ENCODE measurements at regions not wholly inside any gene's neighbourhood (a gene's known extent, or its start where the extent isn't known, plus 50 kb on each side); places are given as distances from the start of the nearest gene placed in this dataset.

GRCh38 chr2:192584976-192585375, 390.2 kb upstream of the TMEFF2 start:
- TF ChIP-seq REST (IDR thresholded peaks at IDR 0.05; ENCODE audit: low read depth), result no peak
- TF ChIP-seq TCF12 (IDR thresholded peaks at IDR 0.05; ENCODE audit: low read depth), result no peak
- no peak for TF ChIP-seq NFIC (IDR thresholded peaks at IDR 0.05)
- TF ChIP-seq EGR1 (IDR thresholded peaks at IDR 0.05), result no peak
- TF ChIP-seq FOXM1 (IDR thresholded peaks at IDR 0.05; ENCODE audit: borderline replicate concordance, low read depth), result no peak
- no peak for TF ChIP-seq ZBTB7A (IDR thresholded peaks at IDR 0.05; ENCODE audit: low read depth)
- no peak for TF ChIP-seq TEAD4 (IDR thresholded peaks at IDR 0.05)
- no peak for TF ChIP-seq TAF1 (IDR thresholded peaks at IDR 0.05; ENCODE audit: low read depth)
- no peak for TF ChIP-seq EP300 (IDR thresholded peaks at IDR 0.05; ENCODE audit: borderline replicate concordance)
- no peak for TF ChIP-seq USF1 (IDR thresholded peaks at IDR 0.05)
- no peak for TF ChIP-seq RAD21 (IDR thresholded peaks at IDR 0.05; ENCODE audit: low read depth)

GRCh38 chr2:192579965-192580700, 385.4 kb upstream of the TMEFF2 start:
- TF ChIP-seq TEAD4 (IDR thresholded peaks at IDR 0.05) (no peak), TAF1 (IDR thresholded peaks at IDR 0.05; ENCODE audit: low read depth) (no peak), ZBTB7A (IDR thresholded peaks at IDR 0.05; ENCODE audit: low read depth) (no peak), EGR1 (IDR thresholded peaks at IDR 0.05) (no peak), NFIC (IDR thresholded peaks at IDR 0.05) (no peak), MAX (IDR thresholded peaks at IDR 0.05) (no peak), EP300 (IDR thresholded peaks at IDR 0.05; ENCODE audit: borderline replicate concordance) (no peak), YY1 (IDR thresholded peaks at IDR 0.05; ENCODE audit: low read depth) (no peak), RAD21 (IDR thresholded peaks at IDR 0.05; ENCODE audit: low read depth) (no peak), CEBPB (IDR thresholded peaks at IDR 0.05) (no peak), CREB1 (IDR thresholded peaks at IDR 0.05; ENCODE audit: low read depth) (no peak), REST (IDR thresholded peaks at IDR 0.05; ENCODE audit: low read depth) (no peak), USF1 (IDR thresholded peaks at IDR 0.05) (no peak), FOXM1 (IDR thresholded peaks at IDR 0.05; ENCODE audit: borderline replicate concordance, low read depth) (no peak), TCF12 (IDR thresholded peaks at IDR 0.05; ENCODE audit: low read depth) (no peak)

GRCh38 chr2:192578780-192579179, 384.0 kb upstream of the TMEFF2 start:
- TF ChIP-seq FOXM1 (IDR thresholded peaks at IDR 0.05; ENCODE audit: borderline replicate concordance, low read depth), result no peak
- 0 out of 2 replicates have a peak, but pooled peaks have one; percentile 29 for TF ChIP-seq CEBPB (IDR thresholded peaks at IDR 0.05)

GRCh38 chr2:192577706-192578105, 383.0 kb upstream of the TMEFF2 start:
- TF ChIP-seq YY1 (IDR thresholded peaks at IDR 0.05; ENCODE audit: low read depth) (no peak), RAD21 (IDR thresholded peaks at IDR 0.05; ENCODE audit: low read depth) (no peak), FOXM1 (IDR thresholded peaks at IDR 0.05; ENCODE audit: borderline replicate concordance, low read depth) (no peak), EP300 (IDR thresholded peaks at IDR 0.05; ENCODE audit: borderline replicate concordance) (no peak), CEBPB (IDR thresholded peaks at IDR 0.05) (no peak), TCF12 (IDR thresholded peaks at IDR 0.05; ENCODE audit: low read depth) (no peak), USF1 (IDR thresholded peaks at IDR 0.05) (no peak), CREB1 (IDR thresholded peaks at IDR 0.05; ENCODE audit: low read depth) (no peak), ZBTB7A (IDR thresholded peaks at IDR 0.05; ENCODE audit: low read depth) (no peak), EGR1 (IDR thresholded peaks at IDR 0.05) (no peak), NFIC (IDR thresholded peaks at IDR 0.05) (no peak), TAF1 (IDR thresholded peaks at IDR 0.05; ENCODE audit: low read depth) (no peak), MAX (IDR thresholded peaks at IDR 0.05) (no peak), TEAD4 (IDR thresholded peaks at IDR 0.05) (no peak)

- TF ChIP-seq ZBTB7A (IDR thresholded peaks at IDR 0.05; ENCODE audit: low read depth) (no peak), EP300 (IDR thresholded peaks at IDR 0.05; ENCODE audit: borderline replicate concordance) (no peak), RAD21 (IDR thresholded peaks at IDR 0.05; ENCODE audit: low read depth) (no peak), USF1 (IDR thresholded peaks at IDR 0.05) (no peak)
These were observed 379.8 kb upstream of the TMEFF2 start for GRCh38 chr2:192574552-192574951.
